ENCODE measurements at regions not wholly inside any gene's neighbourhood (a gene's known extent, or its start where the extent isn't known, plus 50 kb on each side); places are given as distances from the start of the nearest gene placed in this dataset.

GRCh38 chr12:74317078-74317601 is 220.5 kb upstream of the ATXN7L3B start:
- no peak for DNase-seq
- H3K36me3 ChIP-seq (ENCODE audit: control insufficient read depth in 2 of 2, extremely low read depth in 1 of 2, insufficient read depth in 1 of 2, low read length in 1 of 2): no peaks in the 10 kb centered on the region
- no peaks in the 10 kb centered on the region for H3K9me3 ChIP-seq
- ChIA-PET POLR2A (no interaction called here), CTCF (no interaction called here)
- H3K4me3 ChIP-seq (ENCODE audit: control insufficient read depth in 1 of 2, extremely low read depth in 1 of 2, low read length in 1 of 2): no peak overlapping the region
- Mint-ChIP-seq H3K4me3 (no peak overlapping the region), H3K27ac (no peak overlapping the region), H3K4me1 (no peaks in the 10 kb centered on the region), H3K27me3 (no peaks in the 10 kb centered on the region), H3K9me3 (peaks cover 0 to 9% (median 0%) of the 10 kb centered on the region in 3 donors), H3K36me3 (no peaks in the 10 kb centered on the region)
- WGBS (ENCODE audit: insufficient coverage): 29% methylated on average over 2 of the region's 2 CpGs
- no peak for ATAC-seq (replicated peaks in 1 of 4)
- no peaks in the 10 kb centered on the region for H3K4me1 ChIP-seq (ENCODE audit: control insufficient read depth in 1 of 2, extremely low read depth in 1 of 2, insufficient read depth in 2 of 2, low read length in 2 of 2)
- no peaks in the 10 kb centered on the region for H3K27me3 ChIP-seq (replicated peaks in 1 of 2; ENCODE audit: control insufficient read depth in 2 of 2, extremely low read depth in 1 of 2, insufficient read depth in 2 of 2, low read length in 1 of 2)
- H3K27ac ChIP-seq (ENCODE audit: low read length): no peak overlapping the region

GRCh38 chr12:74317741-74318140 is 219.9 kb upstream of the ATXN7L3B start:
- H3K4me3 Mint-ChIP-seq: no peak overlapping the region
- ChIA-PET CTCF (no interaction called here), POLR2A (no interaction called here)
- H3K9me3 Mint-ChIP-seq: peaks cover 0 to 9% (median 0%) of the 10 kb centered on the region in 3 donors
- DNase-seq (no peak), ATAC-seq (replicated peaks in 1 of 4) (no peak)
- H3K4me1 ChIP-seq (ENCODE audit: control insufficient read depth in 1 of 2, extremely low read depth in 1 of 2, insufficient read depth in 2 of 2, low read length in 2 of 2): no peaks in the 10 kb centered on the region
- H3K36me3 Mint-ChIP-seq: no peaks in the 10 kb centered on the region
- no peak overlapping the region for H3K27ac Mint-ChIP-seq
- H3K36me3 ChIP-seq (ENCODE audit: control insufficient read depth in 2 of 2, extremely low read depth in 1 of 2, insufficient read depth in 1 of 2, low read length in 1 of 2): no peaks in the 10 kb centered on the region
- WGBS (ENCODE audit: insufficient coverage): no CpG with 5 or more reads among the region's 1 CpG
- no peaks in the 10 kb centered on the region for H3K27me3 Mint-ChIP-seq
- no peak overlapping the region for H3K27ac ChIP-seq (ENCODE audit: low read length)
- H3K4me1 Mint-ChIP-seq: no peaks in the 10 kb centered on the region
- no peaks in the 10 kb centered on the region for H3K27me3 ChIP-seq (replicated peaks in 1 of 2; ENCODE audit: control insufficient read depth in 2 of 2, extremely low read depth in 1 of 2, insufficient read depth in 2 of 2, low read length in 1 of 2)
- no peak overlapping the region for H3K4me3 ChIP-seq (ENCODE audit: control insufficient read depth in 1 of 2, extremely low read depth in 1 of 2, low read length in 1 of 2)
- no peaks in the 10 kb centered on the region for H3K9me3 ChIP-seq

GRCh38 chr12:74319886-74320285 is 217.7 kb upstream of the ATXN7L3B start:
- Mint-ChIP-seq H3K27me3 (no peaks in the 10 kb centered on the region), H3K4me1 (no peaks in the 10 kb centered on the region), H3K36me3 (no peaks in the 10 kb centered on the region), H3K27ac (no peak overlapping the region), H3K9me3 (peaks cover 0 to 3% (median 0%) of the 10 kb centered on the region in 3 donors), H3K4me3 (no peak overlapping the region)
- ChIA-PET CTCF (no interaction called here), POLR2A (no interaction called here)
- H3K27me3 ChIP-seq (replicated peaks in 1 of 2; ENCODE audit: control insufficient read depth in 2 of 2, extremely low read depth in 1 of 2, insufficient read depth in 2 of 2, low read length in 1 of 2): no peaks in the 10 kb centered on the region
- DNase-seq (no peak), ATAC-seq (replicated peaks in 1 of 4) (no peak)
- WGBS (ENCODE audit: insufficient coverage): 72% methylated on average over 5 of the region's 5 CpGs
- no peak overlapping the region for H3K4me3 ChIP-seq (ENCODE audit: control insufficient read depth in 1 of 2, extremely low read depth in 1 of 2, low read length in 1 of 2)
- no peaks in the 10 kb centered on the region for H3K4me1 ChIP-seq (ENCODE audit: control insufficient read depth in 1 of 2, extremely low read depth in 1 of 2, insufficient read depth in 2 of 2, low read length in 2 of 2)
- H3K27ac ChIP-seq (ENCODE audit: low read length): no peak overlapping the region
- H3K36me3 ChIP-seq (ENCODE audit: control insufficient read depth in 2 of 2, extremely low read depth in 1 of 2, insufficient read depth in 1 of 2, low read length in 1 of 2): no peaks in the 10 kb centered on the region
- no peaks in the 10 kb centered on the region for H3K9me3 ChIP-seq

- Histone ChIP-seq H3K4me1 (ENCODE audit: control insufficient read depth in 1 of 2, extremely low read depth in 1 of 2, insufficient read depth in 2 of 2, low read length in 2 of 2) (no peaks in the 10 kb centered on the region), H3K4me3 (ENCODE audit: control insufficient read depth in 1 of 2, extremely low read depth in 1 of 2, low read length in 1 of 2) (no peak overlapping the region), H3K27me3 (replicated peaks in 1 of 2; ENCODE audit: control insufficient read depth in 2 of 2, extremely low read depth in 1 of 2, insufficient read depth in 2 of 2, low read length in 1 of 2) (no peaks in the 10 kb centered on the region), H3K9me3 (no peaks in the 10 kb centered on the region), H3K36me3 (ENCODE audit: control insufficient read depth in 2 of 2, extremely low read depth in 1 of 2, insufficient read depth in 1 of 2, low read length in 1 of 2) (no peaks in the 10 kb centered on the region), H3K27ac (ENCODE audit: low read length) (no peak overlapping the region)
- peaks cover 0 to 4% (median 3%) of the 10 kb centered on the region in 3 donors for H3K9me3 Mint-ChIP-seq
- H3K27ac Mint-ChIP-seq: no peak overlapping the region
- H3K27me3 Mint-ChIP-seq: no peaks in the 10 kb centered on the region
- 68% methylated on average over 4 of the region's 6 CpGs for WGBS (ENCODE audit: insufficient coverage)
- no peak for DNase-seq
- ATAC-seq (replicated peaks in 1 of 4): no peak
- POLR2A ChIA-PET: no interaction called here
- no peak overlapping the region for H3K4me3 Mint-ChIP-seq
- CTCF ChIA-PET: no interaction called here
- no peaks in the 10 kb centered on the region for H3K36me3 Mint-ChIP-seq
- H3K4me1 Mint-ChIP-seq: no peaks in the 10 kb centered on the region
Observed at GRCh38 chr12:74321381-74321780, 216.3 kb upstream of the ATXN7L3B start.

GRCh38 chr12:74322792-74323191 is 214.8 kb upstream of the ATXN7L3B start:
- Mint-ChIP-seq H3K4me1 (no peaks in the 10 kb centered on the region), H3K27me3 (no peaks in the 10 kb centered on the region), H3K27ac (no peak overlapping the region), H3K36me3 (no peaks in the 10 kb centered on the region), H3K4me3 (no peak overlapping the region), H3K9me3 (peaks cover 0 to 4% (median 3%) of the 10 kb centered on the region in 3 donors)
- ChIA-PET CTCF (no interaction called here), POLR2A (no interaction called here)
- no peak overlapping the region for H3K27ac ChIP-seq (ENCODE audit: low read length)
- H3K4me3 ChIP-seq (ENCODE audit: control insufficient read depth in 1 of 2, extremely low read depth in 1 of 2, low read length in 1 of 2): no peak overlapping the region
- DNase-seq (no peak), ATAC-seq (replicated peaks in 1 of 4) (no peak)
- no peaks in the 10 kb centered on the region for H3K36me3 ChIP-seq (ENCODE audit: control insufficient read depth in 2 of 2, extremely low read depth in 1 of 2, insufficient read depth in 1 of 2, low read length in 1 of 2)
- H3K4me1 ChIP-seq (ENCODE audit: control insufficient read depth in 1 of 2, extremely low read depth in 1 of 2, insufficient read depth in 2 of 2, low read length in 2 of 2): no peaks in the 10 kb centered on the region
- no peaks in the 10 kb centered on the region for H3K27me3 ChIP-seq (replicated peaks in 1 of 2; ENCODE audit: control insufficient read depth in 2 of 2, extremely low read depth in 1 of 2, insufficient read depth in 2 of 2, low read length in 1 of 2)
- H3K9me3 ChIP-seq: no peaks in the 10 kb centered on the region
- WGBS (ENCODE audit: insufficient coverage): no CpG with 5 or more reads among the region's 2 CpGs

GRCh38 chr12:74328623-74329022 is 209.0 kb upstream of the ATXN7L3B start:
- ATAC-seq (replicated peaks in 1 of 4): no peak

GRCh38 chr12:74334780-74335179 is 202.9 kb upstream of the ATXN7L3B start:
- Mint-ChIP-seq H3K27me3 (no peaks in the 10 kb centered on the region), H3K4me3 (no peak overlapping the region), H3K36me3 (no peaks in the 10 kb centered on the region), H3K27ac (no peak overlapping the region), H3K4me1 (no peaks in the 10 kb centered on the region), H3K9me3 (no peaks in the 10 kb centered on the region)
- H3K4me1 ChIP-seq (ENCODE audit: control insufficient read depth in 1 of 2, extremely low read depth in 1 of 2, insufficient read depth in 2 of 2, low read length in 2 of 2): no peaks in the 10 kb centered on the region
- no peak overlapping the region for H3K27ac ChIP-seq (ENCODE audit: low read length)
- H3K9me3 ChIP-seq: no peaks in the 10 kb centered on the region
- DNase-seq (no peak), ATAC-seq (replicated peaks in 1 of 4) (no peak)
- no peaks in the 10 kb centered on the region for H3K36me3 ChIP-seq (ENCODE audit: control insufficient read depth in 2 of 2, extremely low read depth in 1 of 2, insufficient read depth in 1 of 2, low read length in 1 of 2)
- ChIA-PET CTCF (no interaction called here), POLR2A (no interaction called here)
- no peaks in the 10 kb centered on the region for H3K27me3 ChIP-seq (replicated peaks in 1 of 2; ENCODE audit: control insufficient read depth in 2 of 2, extremely low read depth in 1 of 2, insufficient read depth in 2 of 2, low read length in 1 of 2)
- H3K4me3 ChIP-seq (ENCODE audit: control insufficient read depth in 1 of 2, extremely low read depth in 1 of 2, low read length in 1 of 2): no peak overlapping the region

More at GRCh38 chr12:74328623-74329022, 209.0 kb upstream of the ATXN7L3B start:
- WGBS (ENCODE audit: insufficient coverage): no CpG with 5 or more reads among the region's 2 CpGs
- ChIA-PET POLR2A (no interaction called here), CTCF (no interaction called here)
- no peaks in the 10 kb centered on the region for H3K4me1 ChIP-seq (ENCODE audit: control insufficient read depth in 1 of 2, extremely low read depth in 1 of 2, insufficient read depth in 2 of 2, low read length in 2 of 2)
- H3K9me3 ChIP-seq: no peaks in the 10 kb centered on the region
- Mint-ChIP-seq H3K4me3 (no peak overlapping the region), H3K4me1 (no peaks in the 10 kb centered on the region), H3K9me3 (peaks cover 0 to 4% (median 3%) of the 10 kb centered on the region in 3 donors), H3K36me3 (no peaks in the 10 kb centered on the region), H3K27ac (no peak overlapping the region), H3K27me3 (no peaks in the 10 kb centered on the region)
- no peak overlapping the region for H3K4me3 ChIP-seq (ENCODE audit: control insufficient read depth in 1 of 2, extremely low read depth in 1 of 2, low read length in 1 of 2)
- H3K36me3 ChIP-seq (ENCODE audit: control insufficient read depth in 2 of 2, extremely low read depth in 1 of 2, insufficient read depth in 1 of 2, low read length in 1 of 2): no peaks in the 10 kb centered on the region
- H3K27ac ChIP-seq (ENCODE audit: low read length): no peak overlapping the region
- DNase-seq: no peak
- H3K27me3 ChIP-seq (replicated peaks in 1 of 2; ENCODE audit: control insufficient read depth in 2 of 2, extremely low read depth in 1 of 2, insufficient read depth in 2 of 2, low read length in 1 of 2): no peaks in the 10 kb centered on the region

Measured in T-cell (primary cell).